ENCODE measurements at regions not wholly inside any gene's neighbourhood (a gene's known extent, or its start where the extent isn't known, plus 50 kb on each side); places are given as distances from the start of the nearest gene placed in this dataset.
A peak's percentile ranks its signal among the peaks of the same experiment; 100 is the strongest.

GRCh38 chr2:40507432-40507831 lies 55.5 kb upstream of the SLC8A1 start:
- DNase-seq: no peak

- DNase-seq: no peak
Measured at GRCh38 chr2:40510304-40510703, 58.4 kb upstream of the SLC8A1 start.

- no peak for DNase-seq
Measured at GRCh38 chr2:40511661-40512213, 59.8 kb upstream of the SLC8A1 start.

- DNase-seq: no peak
Measured at GRCh38 chr2:40512256-40512655, 60.4 kb upstream of the SLC8A1 start.

- DNase-seq: no peak
Measured at GRCh38 chr2:40513201-40513600, 61.3 kb upstream of the SLC8A1 start.

GRCh38 chr2:40516604-40517003 lies 64.7 kb upstream of the SLC8A1 start:
- no peak for DNase-seq

- no peak for DNase-seq
Measured at GRCh38 chr2:40528564-40528963, 76.7 kb upstream of the SLC8A1 start.

- DNase-seq: no peak
Measured at GRCh38 chr2:40531359-40531758, 79.5 kb upstream of the SLC8A1 start.

- no peak for DNase-seq
Measured at GRCh38 chr2:40534528-40534927, 82.6 kb upstream of the SLC8A1 start.

- DNase-seq: no peak
Measured at GRCh38 chr2:40535972-40536371, 84.1 kb upstream of the SLC8A1 start.

GRCh38 chr2:40540026-40540425 lies 88.1 kb upstream of the SLC8A1 start:
- no peak for DNase-seq

GRCh38 chr2:40543381-40543780 lies 91.5 kb upstream of the SLC8A1 start:
- no peak for DNase-seq

- DNase-seq: no peak
Measured at GRCh38 chr2:40544072-40544471, 92.2 kb upstream of the SLC8A1 start.

- no peak for DNase-seq
Measured at GRCh38 chr2:40545645-40546044, 93.8 kb upstream of the SLC8A1 start.

- no peak for DNase-seq
Measured at GRCh38 chr2:40546439-40547191, 94.7 kb upstream of the SLC8A1 start.

GRCh38 chr2:40548521-40548920 lies 96.6 kb upstream of the SLC8A1 start:
- no peak for DNase-seq

- no peak for DNase-seq
Measured at GRCh38 chr2:40550085-40550484, 98.2 kb upstream of the SLC8A1 start.

GRCh38 chr2:40551081-40551480 lies 99.2 kb upstream of the SLC8A1 start:
- DNase-seq: no peak

- peak; percentile 43 for DNase-seq
Measured at GRCh38 chr2:40554665-40555294, 102.9 kb upstream of the SLC8A1 start.

GRCh38 chr2:40556293-40556692 lies 104.4 kb upstream of the SLC8A1 start:
- DNase-seq: no peak

- no peak for DNase-seq
Measured at GRCh38 chr2:40556739-40557138, 104.8 kb upstream of the SLC8A1 start.

GRCh38 chr2:40558761-40559160 lies 106.9 kb upstream of the SLC8A1 start:
- DNase-seq: no peak

- no peak for DNase-seq
Measured at GRCh38 chr2:40559175-40559574, 107.3 kb upstream of the SLC8A1 start.

- no peak for DNase-seq
Measured at GRCh38 chr2:40564184-40564583, 112.3 kb upstream of the SLC8A1 start.

- no peak for DNase-seq
Measured at GRCh38 chr2:40579247-40579646, 127.4 kb upstream of the SLC8A1 start.
